Suprapubic skin (tissue), 4 donors: ENCODE measurements at regions not wholly inside any gene's neighbourhood (a gene's known extent, or its start where the extent isn't known, plus 50 kb on each side); places are given as distances from the start of the nearest gene placed in this dataset.
"Not testable (repeated sequence)": the region's sequence is repeated elsewhere in the genome, so short reads cannot be mapped to it uniquely, and the experiment has no call there.

Source experiments
- DNase-seq, 2 donors: peaks; one replicate each; pipeline ENCODE4 v3.0.0-alpha.2; 2019; ENCODE audit warnings: low spot score in 2 of 2
- H3K27ac ChIP-seq: fragments of 200-600 bp; sonication (generic); one replicate; pipeline ENCODE4 v1.5.1; 2019
- H3K27me3 ChIP-seq: fragments of 200-600 bp; sonication (generic); one replicate; pipeline ENCODE4 v1.5.1; 2019
- H3K36me3 ChIP-seq: fragments of 200-600 bp; sonication (generic); one replicate; pipeline ENCODE4 v1.5.1; 2019
- H3K4me1 ChIP-seq: fragments of 200-600 bp; sonication (generic); one replicate; pipeline ENCODE4 v1.5.1; 2019
- H3K4me3 ChIP-seq: fragments of 200-600 bp; sonication (generic); one replicate; pipeline ENCODE4 v1.5.1; 2019; ENCODE audit warnings: mild to moderate bottlenecking
- H3K9me3 ChIP-seq: fragments of 200-600 bp; sonication (generic); one replicate; pipeline ENCODE4 v1.5.1; 2019
- EP300 ChIP-seq: sonication (generic); formaldehyde crosslinking; IDR thresholded peaks from one replicate; pipeline ENCODE4 v1.6.1; 2017; ENCODE audit warnings: antibody characterized with exemption
- POLR2A ChIP-seq, 2 donors: fragments of 450-650 bp; IDR thresholded peaks; one replicate each; pipeline ENCODE4 v1.6.1; 2017; ENCODE audit warnings: antibody characterized with exemption in 2 of 2, mild to moderate bottlenecking in 2 of 2, moderate library complexity in 2 of 2
- POLR2AphosphoS5 ChIP-seq, 3 donors: sonication (generic); formaldehyde crosslinking; IDR thresholded peaks; one replicate each; pipeline ENCODE4 v1.6.1; 2017; ENCODE audit warnings: antibody characterized with exemption in 3 of 3
- WGBS: methylation state at CpG from one replicate; pipeline ENCODE4 v1.1.5; 2018; 5-methylcytosine and 5-hydroxymethylcytosine counted together
- TF ChIP-seq, protein P1 (sequence below), 2 donors: fragments of 200-600 bp in 1 of 2; fragments of 450-650 bp in 1 of 2; sonication (generic) in 1 of 2; IDR thresholded peaks; one replicate each; pipeline ENCODE4 v1.5.1; 2016 to 2019; ENCODE audit warnings: antibody characterized with exemption in 2 of 2, mild to moderate bottlenecking in 1 of 2, moderate library complexity in 1 of 2

DNA sequence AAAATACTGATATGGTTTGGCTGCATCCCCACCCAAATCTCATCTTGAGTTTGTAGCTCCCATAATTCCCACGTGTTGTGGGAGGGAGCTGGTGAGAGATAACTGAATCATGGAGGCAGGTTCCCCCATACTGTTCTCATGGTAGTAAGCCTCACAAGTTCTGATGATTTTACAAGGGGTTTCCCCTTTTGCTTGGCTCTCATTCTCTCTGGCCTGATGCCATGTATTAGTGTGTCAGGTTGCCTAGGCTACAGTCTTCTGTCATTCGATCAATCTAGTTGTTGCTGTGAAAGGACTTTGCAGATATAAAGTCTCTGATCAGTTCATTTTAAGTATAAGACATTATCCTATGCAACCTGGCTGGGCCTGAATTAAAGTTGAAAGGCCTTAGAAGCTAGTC is 209.3 kb upstream of the MAOA start:
- Histone ChIP-seq H3K27ac (no peak overlapping the region), H3K4me3 (no peak overlapping the region), H3K36me3 (no peaks in the 10 kb centered on the region), H3K9me3 (no peaks in the 10 kb centered on the region), H3K4me1 (no peaks in the 10 kb centered on the region), H3K27me3 (no peaks in the 10 kb centered on the region)
- WGBS, result 55% methylated on average over 2 of the region's 2 CpGs
- DNase-seq, result no peak
- TF ChIP-seq, protein P1, sequence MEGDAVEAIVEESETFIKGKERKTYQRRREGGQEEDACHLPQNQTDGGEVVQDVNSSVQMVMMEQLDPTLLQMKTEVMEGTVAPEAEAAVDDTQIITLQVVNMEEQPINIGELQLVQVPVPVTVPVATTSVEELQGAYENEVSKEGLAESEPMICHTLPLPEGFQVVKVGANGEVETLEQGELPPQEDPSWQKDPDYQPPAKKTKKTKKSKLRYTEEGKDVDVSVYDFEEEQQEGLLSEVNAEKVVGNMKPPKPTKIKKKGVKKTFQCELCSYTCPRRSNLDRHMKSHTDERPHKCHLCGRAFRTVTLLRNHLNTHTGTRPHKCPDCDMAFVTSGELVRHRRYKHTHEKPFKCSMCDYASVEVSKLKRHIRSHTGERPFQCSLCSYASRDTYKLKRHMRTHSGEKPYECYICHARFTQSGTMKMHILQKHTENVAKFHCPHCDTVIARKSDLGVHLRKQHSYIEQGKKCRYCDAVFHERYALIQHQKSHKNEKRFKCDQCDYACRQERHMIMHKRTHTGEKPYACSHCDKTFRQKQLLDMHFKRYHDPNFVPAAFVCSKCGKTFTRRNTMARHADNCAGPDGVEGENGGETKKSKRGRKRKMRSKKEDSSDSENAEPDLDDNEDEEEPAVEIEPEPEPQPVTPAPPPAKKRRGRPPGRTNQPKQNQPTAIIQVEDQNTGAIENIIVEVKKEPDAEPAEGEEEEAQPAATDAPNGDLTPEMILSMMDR (IDR thresholded peaks at IDR 0.05), result no peak
- no peak for TF ChIP-seq EP300
- no peak for TF ChIP-seq POLR2AphosphoS5 (IDR thresholded peaks at IDR 0.05)
- no peak for TF ChIP-seq POLR2A (IDR thresholded peaks at IDR 0.05)

DNA sequence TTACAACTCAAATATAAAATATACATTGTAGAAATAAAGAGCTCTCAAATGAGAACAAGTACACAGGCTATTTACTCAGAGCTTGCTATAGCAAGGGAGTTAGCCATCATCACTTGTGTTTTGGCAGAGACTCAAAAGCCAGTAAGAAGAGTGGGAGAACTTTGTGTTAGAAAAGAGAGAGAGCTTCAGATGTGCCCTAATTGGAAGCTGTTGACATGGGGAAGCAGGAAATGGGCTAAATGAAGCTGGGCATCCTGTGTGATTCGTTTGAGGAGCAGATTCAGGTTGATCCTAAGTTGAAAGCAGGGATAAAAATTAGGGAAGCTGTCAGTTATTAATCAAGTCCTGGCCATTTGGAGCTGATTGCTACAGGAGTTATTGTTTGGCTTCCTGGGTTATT is 207.4 kb upstream of the MAOA start:
- H3K36me3 ChIP-seq, result no peaks in the 10 kb centered on the region
- H3K27me3 ChIP-seq, result no peaks in the 10 kb centered on the region
- no peaks in the 10 kb centered on the region for H3K4me1 ChIP-seq
- TF ChIP-seq EP300 (no peak), POLR2A (IDR thresholded peaks at IDR 0.05) (no peak), POLR2AphosphoS5 (IDR thresholded peaks at IDR 0.05) (no peak)
- TF ChIP-seq, protein P1 (IDR thresholded peaks at IDR 0.05), result no peak
- H3K9me3 ChIP-seq, result no peaks in the 10 kb centered on the region
- no peak overlapping the region for H3K4me3 ChIP-seq
- 50% methylated on average over 1 of the region's 1 CpG for WGBS
- H3K27ac ChIP-seq, result no peak overlapping the region
- DNase-seq, result no peak

DNA sequence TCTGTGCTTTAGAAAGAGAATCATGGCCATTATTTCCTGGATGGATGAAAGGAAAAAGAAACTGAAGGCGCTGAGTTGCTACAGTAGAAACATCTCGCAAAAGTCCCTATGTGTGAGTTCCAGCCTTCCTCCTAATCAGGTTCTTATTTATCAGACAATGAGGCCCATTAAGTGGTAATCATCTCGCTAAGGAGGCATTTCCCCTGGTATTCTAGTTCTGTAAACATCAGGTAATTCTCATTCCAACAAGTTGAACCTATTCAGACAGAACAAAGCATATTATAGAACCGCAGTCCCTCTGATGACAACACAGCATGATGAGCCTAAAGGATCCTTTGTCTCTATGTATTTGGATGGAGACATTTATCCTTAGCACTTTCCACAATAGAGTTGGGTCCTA is 205.7 kb upstream of the MAOA start:
- WGBS, result 37% methylated on average over 4 of the region's 4 CpGs
- TF ChIP-seq POLR2A (IDR thresholded peaks at IDR 0.05) (no peak), EP300 (no peak), POLR2AphosphoS5 (IDR thresholded peaks at IDR 0.05) (no peak)
- TF ChIP-seq, protein P1 (IDR thresholded peaks at IDR 0.05), result no peak
- no peak overlapping the region for H3K27ac ChIP-seq

DNA sequence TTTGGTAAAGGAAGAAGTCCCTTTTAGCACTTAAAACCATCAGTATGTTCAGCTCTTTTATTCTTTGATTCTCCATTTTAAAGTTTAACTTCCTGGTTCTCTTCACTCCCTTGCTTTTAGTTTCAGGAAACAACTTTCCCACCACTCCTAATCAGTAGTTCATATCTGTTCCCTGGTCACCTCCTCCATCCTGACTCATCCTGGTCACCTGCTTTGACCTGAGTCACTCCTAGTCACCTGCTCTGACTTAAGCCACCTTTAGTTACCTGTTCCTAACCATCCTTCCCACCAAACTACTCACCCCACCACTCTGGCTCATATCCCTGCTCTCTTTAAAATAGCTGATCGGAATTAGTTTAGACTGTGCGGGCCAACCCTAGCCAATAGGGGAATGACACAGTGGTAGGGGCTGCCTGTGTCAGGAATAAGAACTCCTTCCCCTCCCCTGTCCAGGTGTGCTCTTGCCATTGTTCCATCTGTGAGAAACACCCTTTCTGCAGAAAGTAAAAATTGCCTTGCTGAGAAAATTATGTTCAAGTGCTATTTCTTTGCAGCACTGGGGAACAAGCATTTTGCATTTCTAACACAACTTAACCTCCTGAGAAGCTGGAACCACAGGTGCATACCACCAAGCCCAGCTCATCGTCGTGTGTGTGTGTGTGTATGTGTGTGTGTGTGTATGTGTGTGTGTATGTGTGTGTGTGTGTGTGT is 204.0 kb upstream of the MAOA start:
- not testable (repeated sequence) for H3K27me3 ChIP-seq, H3K4me1 ChIP-seq, H3K27ac ChIP-seq, H3K36me3 ChIP-seq, H3K4me3 ChIP-seq, DNase-seq, H3K9me3 ChIP-seq
- 95% methylated on average over 4 of the region's 4 CpGs for WGBS

More for the DNA sequence above, 205.7 kb upstream of the MAOA start:
- H3K9me3 ChIP-seq, result no peaks in the 10 kb centered on the region
- no peaks in the 10 kb centered on the region for H3K4me1 ChIP-seq
- H3K27me3 ChIP-seq, result no peaks in the 10 kb centered on the region
- no peak overlapping the region for H3K4me3 ChIP-seq
- no peak for DNase-seq
- no peaks in the 10 kb centered on the region for H3K36me3 ChIP-seq

DNA sequence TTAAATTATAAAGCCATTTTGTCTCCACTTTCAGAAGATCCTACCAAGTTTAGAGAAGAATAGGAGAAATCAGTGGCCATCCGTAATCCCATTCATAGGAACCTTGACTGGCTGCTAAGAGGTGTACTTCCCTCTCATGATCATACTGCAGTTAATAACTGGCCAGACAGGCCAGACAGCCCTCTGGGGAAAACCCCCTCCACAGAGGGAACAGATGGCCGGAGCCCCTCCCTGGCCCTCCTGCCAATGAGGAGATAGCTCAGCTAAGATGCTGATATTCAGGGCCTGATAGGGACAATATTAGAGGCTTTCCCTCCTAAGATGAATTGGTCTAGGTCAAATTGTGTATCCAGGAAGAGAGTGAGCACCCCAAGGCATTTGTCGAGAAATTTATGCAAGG is 200.0 kb upstream of the MAOA start:
- no peak for TF ChIP-seq POLR2A (IDR thresholded peaks at IDR 0.05)
- TF ChIP-seq, protein P1 (IDR thresholded peaks at IDR 0.05), result no peak
- TF ChIP-seq POLR2AphosphoS5 (IDR thresholded peaks at IDR 0.05), result no peak
- no peak for TF ChIP-seq EP300
- WGBS, result 76% methylated on average over 3 of the region's 3 CpGs
- H3K4me3 ChIP-seq, result no peak overlapping the region

DNA sequence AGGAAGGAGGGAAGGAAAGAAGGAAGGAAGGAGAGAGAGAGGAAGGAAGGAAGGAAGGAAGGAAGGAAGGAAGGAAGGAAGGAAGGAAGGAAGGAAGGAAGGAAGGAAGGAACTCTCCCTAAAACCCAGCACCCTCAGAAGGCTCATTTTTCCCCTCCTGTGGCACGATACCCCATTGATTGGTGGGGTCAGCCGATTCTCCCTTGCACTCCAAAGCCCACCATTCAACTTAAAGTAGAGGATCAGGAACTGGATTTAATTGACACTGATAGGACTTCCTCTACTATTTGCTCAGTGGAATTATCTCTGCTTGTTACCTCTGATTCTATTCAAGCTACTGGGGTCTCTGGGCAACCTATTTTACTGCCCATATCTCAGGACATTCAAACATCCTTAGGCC is 199.2 kb upstream of the MAOA start:
- TF ChIP-seq POLR2AphosphoS5 (IDR thresholded peaks at IDR 0.05) (no peak), EP300 (no peak), POLR2A (IDR thresholded peaks at IDR 0.05) (no peak)
- TF ChIP-seq, protein P1 (IDR thresholded peaks at IDR 0.05), result no peak
- H3K9me3 ChIP-seq, result no peaks in the 10 kb centered on the region
- H3K27ac ChIP-seq, result no peak overlapping the region
- H3K4me3 ChIP-seq, result no peak overlapping the region
- H3K27me3 ChIP-seq, result no peaks in the 10 kb centered on the region
- 66% methylated on average over 2 of the region's 2 CpGs for WGBS
- H3K36me3 ChIP-seq, result no peaks in the 10 kb centered on the region
- DNase-seq, result no peak
- no peaks in the 10 kb centered on the region for H3K4me1 ChIP-seq

More for the DNA sequence above, 200.0 kb upstream of the MAOA start:
- Histone ChIP-seq H3K27me3 (no peaks in the 10 kb centered on the region), H3K4me1 (no peaks in the 10 kb centered on the region), H3K9me3 (no peaks in the 10 kb centered on the region), H3K27ac (no peak overlapping the region), H3K36me3 (no peaks in the 10 kb centered on the region)
- DNase-seq, result no peak
